Right lung (tissue), 2 donors: ENCODE measurements at regions not wholly inside any gene's neighbourhood (a gene's known extent, or its start where the extent isn't known, plus 50 kb on each side); places are given as distances from the start of the nearest gene placed in this dataset.
A peak's percentile ranks its signal among the peaks of the same experiment; 100 is the strongest.
"Not testable (repeated sequence)": the region's sequence is repeated elsewhere in the genome, so short reads cannot be mapped to it uniquely, and the experiment has no call there.

ENCODE experiments used
- DNase-seq, 2 donors: peaks; one replicate each; pipeline ENCODE4 v3.0.0-alpha.2; 2013

- peak in 1 of 2 donors; percentile 5 for DNase-seq
These were observed 504.1 kb upstream of the CDIN1 start for GRCh38 chr15:36075333-36075732.

- DNase-seq, result no peak
These were observed 500.4 kb upstream of the CDIN1 start for GRCh38 chr15:36079021-36079420.

- no peak for DNase-seq
These were observed 498.7 kb upstream of the CDIN1 start for GRCh38 chr15:36080759-36081158.

GRCh38 chr15:36090286-36090946 is 489.0 kb upstream of the CDIN1 start:
- DNase-seq, result no peak

GRCh38 chr15:36106640-36107335 is 472.6 kb upstream of the CDIN1 start:
- no peak for DNase-seq

GRCh38 chr15:36108541-36108940 is 470.9 kb upstream of the CDIN1 start:
- DNase-seq, result no peak

GRCh38 chr15:36109943-36110658 is 469.3 kb upstream of the CDIN1 start:
- peak; percentile 16 to 20 for DNase-seq

- DNase-seq, result no peak
These were observed 468.8 kb upstream of the CDIN1 start for GRCh38 chr15:36110659-36110993.

- no peak for DNase-seq
These were observed 462.1 kb upstream of the CDIN1 start for GRCh38 chr15:36117296-36117787.

GRCh38 chr15:36126194-36126593 is 453.2 kb upstream of the CDIN1 start:
- no peak for DNase-seq

GRCh38 chr15:36130641-36131310 is 448.6 kb upstream of the CDIN1 start:
- DNase-seq, result no peak

GRCh38 chr15:36133742-36134141 is 445.7 kb upstream of the CDIN1 start:
- DNase-seq, result no peak

- no peak for DNase-seq
These were observed 443.4 kb upstream of the CDIN1 start for GRCh38 chr15:36136049-36136448.

- no peak for DNase-seq
These were observed 426.5 kb upstream of the CDIN1 start for GRCh38 chr15:36152936-36153335.

- DNase-seq, result no peak
These were observed 422.5 kb upstream of the CDIN1 start for GRCh38 chr15:36156879-36157427.

GRCh38 chr15:36160351-36160750 is 419.1 kb upstream of the CDIN1 start:
- DNase-seq, result no peak

GRCh38 chr15:36161108-36161507 is 418.3 kb upstream of the CDIN1 start:
- no peak for DNase-seq

GRCh38 chr15:36161771-36162212 is 417.6 kb upstream of the CDIN1 start:
- DNase-seq, result peak; percentile 51 to 64

GRCh38 chr15:36163983-36164382 is 415.4 kb upstream of the CDIN1 start:
- DNase-seq, result not testable (repeated sequence)

- no peak for DNase-seq
These were observed 406.5 kb upstream of the CDIN1 start for GRCh38 chr15:36172955-36173354.

- DNase-seq, result no peak
These were observed 404.2 kb upstream of the CDIN1 start for GRCh38 chr15:36175186-36175740.
